ENCODE measurements at regions not wholly inside any gene's neighbourhood (a gene's known extent, or its start where the extent isn't known, plus 50 kb on each side); places are given as distances from the start of the nearest gene placed in this dataset.
"Not testable (repeated sequence)": the region's sequence is repeated elsewhere in the genome, so short reads cannot be mapped to it uniquely, and the experiment has no call there.

DNA sequence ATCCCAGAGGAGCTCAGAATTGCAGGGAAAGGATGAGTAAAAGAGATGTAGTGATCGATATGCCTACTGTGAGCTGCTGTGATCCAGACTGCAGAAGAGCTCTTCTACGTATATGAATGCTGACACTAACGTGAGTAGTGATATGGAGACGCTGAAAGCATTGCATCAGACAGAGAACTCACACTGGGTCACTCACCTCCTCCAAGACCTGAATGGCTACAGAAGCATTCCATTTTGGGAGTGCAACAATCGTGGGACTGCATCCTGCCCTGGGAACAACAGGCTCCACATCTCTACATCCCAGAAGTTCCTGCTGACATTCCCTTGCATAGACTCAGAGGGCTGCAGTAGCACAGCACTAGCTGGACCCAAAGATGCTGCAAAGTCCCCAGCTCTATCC lies 755.9 kb upstream of the MEF2C start:
- no peak for DNase-seq (ENCODE audit: low spot score)

DNA sequence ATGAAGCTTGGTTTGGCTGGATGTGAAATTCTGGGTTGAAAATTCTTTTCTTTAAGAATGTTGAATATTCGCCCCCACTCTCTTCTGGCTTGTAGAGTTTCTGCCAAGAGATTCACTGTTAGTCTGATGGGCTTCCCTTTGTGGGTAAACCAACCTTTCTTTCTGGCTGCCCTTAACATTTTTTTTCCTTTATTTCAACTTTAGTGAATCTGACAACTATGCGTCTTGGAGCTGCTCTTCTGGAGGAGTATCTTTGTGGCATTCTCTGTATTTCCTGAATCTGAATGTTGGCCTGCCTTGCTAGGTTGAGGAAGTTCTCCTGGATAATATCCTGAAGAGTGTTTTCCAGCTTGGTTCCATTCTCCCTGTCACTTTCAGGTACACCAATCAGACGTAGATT lies 751.2 kb upstream of the MEF2C start:
- DNase-seq (ENCODE audit: low spot score): not testable (repeated sequence)

DNA sequence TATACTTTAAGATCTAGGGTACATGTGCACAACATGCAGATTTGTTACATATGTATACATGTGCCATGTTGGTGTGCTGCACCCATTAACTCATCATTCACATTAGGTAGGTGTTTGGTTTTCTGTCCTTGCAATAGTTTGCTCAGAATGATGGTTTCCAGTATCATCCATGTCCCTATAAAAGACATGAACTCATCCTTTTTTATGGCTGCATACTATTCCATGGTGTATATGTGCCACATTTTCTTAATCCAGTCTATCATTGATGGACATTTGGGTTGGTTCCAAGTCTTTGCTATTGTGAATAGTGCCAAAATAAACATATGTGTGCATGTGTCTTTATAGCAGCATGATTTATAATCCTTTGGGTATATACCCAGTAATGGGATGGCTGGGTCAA lies 747.1 kb upstream of the MEF2C start:
- DNase-seq (ENCODE audit: low spot score): not testable (repeated sequence)

DNA sequence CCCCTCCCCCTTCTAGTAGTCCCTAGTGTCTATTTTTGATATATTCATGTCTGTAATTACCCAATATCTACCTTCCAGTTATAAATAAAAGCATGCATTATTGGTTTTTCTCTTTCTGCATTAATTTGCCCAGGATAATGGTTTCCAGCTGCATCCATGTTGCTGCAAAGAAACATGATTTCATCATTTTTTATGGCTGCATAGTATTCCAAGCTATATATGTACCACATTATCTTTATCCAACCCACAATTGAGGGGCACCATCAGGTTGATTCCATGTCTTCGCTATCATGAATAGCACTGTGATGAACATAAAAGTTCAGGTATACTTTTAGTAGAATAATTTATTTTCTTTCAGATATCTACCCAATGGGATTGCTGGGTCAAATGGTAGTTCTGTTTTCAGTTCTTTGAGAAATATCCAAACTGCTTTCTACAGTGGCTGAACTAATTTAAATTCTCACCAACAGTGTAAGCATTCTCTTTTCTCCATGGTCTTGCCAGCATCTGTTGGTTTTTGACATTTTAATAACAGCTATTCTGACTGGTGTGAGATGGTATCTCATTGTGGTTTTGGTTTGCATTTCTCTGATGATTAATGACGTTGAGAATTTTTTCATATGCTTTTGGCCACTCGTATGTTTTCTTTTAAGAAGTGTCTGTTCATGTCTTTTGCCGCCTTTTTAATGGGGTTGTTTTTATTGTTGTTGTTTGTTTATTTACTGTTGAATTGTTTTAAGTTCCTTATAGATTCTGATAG lies 746.1 kb upstream of the MEF2C start:
- no peak for DNase-seq (ENCODE audit: low spot score)

DNA sequence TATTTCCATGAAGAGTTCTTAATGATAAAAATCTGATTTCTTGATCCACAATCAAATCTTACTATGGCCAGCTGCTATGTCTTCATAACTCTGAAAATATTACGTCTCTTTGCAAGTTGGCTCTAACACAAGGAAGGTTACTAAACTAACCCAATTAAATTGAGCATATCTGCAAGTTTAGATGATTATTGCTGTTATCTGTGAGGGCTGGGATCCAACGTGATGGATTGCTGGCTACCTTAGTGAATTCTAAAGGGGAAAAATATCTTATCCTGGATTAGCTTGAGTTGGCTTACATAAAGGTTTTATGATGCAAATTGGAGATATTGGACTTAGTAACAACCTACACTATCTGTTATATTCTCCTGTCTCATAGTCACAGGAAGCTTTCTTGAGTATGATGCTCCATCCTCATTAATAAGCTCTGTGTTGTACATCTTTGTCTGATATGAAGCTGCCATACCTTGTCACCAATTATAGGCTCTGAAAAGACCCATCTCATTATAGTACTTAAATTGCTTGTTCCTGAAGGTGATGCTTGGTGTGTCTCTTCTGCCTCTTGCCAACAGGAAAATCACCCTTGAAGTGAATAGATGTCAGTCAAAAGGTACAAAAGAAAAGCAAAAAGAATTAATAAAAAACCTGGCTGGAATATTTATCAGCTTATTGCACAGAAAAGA lies 733.0 kb upstream of the MEF2C start:
- no peak for DNase-seq (ENCODE audit: low spot score)

DNA sequence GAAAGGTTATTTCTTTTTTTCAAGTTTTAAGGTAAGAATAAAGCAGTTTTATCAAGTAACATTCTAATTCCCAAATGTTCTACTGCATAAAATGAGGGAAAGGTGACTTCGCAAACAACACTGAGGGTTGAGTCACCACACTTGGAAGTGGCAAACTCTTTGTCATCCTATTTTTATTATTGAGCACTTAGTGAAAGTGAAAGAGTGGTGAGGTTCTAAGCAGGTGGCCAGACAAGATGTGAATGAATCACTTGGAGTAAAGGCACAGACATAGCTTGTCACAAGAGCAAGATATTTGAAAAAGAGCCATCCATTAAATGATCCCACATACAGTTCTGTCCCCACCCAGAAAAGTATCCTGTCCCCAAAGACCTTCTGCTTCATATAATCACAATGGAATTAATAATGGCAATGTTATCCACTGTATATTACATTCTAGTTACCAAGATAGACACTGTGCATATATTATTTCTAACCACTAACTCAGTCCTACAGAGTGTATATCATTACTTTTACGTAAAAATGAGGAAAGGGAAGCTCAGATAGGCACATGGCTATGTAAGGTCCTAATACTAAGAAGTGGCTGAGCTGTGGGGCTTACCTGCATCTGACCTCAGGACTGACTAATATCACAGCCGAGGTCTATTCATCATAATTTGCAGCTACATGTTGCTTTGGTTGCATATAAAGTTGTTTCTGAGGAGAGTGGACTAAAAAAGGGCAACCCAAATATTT lies 730.4 kb upstream of the MEF2C start:
- DNase-seq (ENCODE audit: low spot score): no peak

DNA sequence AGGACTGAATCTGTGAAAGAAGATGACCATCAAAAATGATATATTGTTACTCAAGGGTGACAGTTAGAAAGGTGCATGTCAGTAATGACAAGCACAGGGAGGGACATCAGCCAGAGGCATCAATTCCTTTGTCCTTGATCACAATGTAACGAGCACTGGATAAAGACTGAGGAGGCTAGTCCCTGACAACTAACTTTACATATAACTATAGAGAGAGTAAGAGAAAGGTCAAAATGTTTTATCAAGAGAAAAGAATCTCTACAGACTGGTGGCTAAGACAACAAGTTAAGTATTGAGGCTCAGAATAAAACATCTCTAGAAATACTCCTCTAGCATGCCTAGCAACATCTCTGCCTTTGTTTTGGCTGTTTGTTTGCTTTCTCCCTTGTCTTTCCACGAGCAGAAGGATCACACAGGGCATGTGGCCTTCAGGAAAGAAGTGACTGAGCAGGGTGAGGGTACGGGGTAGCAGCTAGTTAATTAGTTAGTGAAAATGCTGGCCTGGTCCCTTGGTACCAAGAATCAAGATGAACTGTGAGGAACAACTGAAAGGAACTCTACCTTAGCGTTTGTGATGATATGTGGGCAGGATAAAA lies 724.1 kb upstream of the MEF2C start:
- no peak for DNase-seq (ENCODE audit: low spot score)

DNA sequence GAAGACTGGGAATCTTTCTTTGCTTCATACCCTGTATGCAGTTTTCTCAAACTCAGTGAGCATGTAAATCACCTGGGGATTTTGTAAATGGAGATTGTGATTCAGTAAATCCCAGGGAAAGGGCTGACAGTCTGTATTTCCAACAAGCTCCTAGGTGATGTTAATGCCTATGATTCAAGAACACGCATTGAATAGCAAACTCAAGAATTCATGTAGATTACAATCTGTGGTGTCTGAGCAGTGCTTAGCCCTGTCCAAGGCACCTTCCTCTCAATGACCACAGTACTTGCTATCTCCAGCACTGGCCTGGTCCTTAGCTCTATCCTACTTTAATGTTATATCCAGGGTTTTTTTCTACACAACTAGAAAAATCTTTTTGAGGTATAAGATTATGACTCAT lies 721.4 kb upstream of the MEF2C start:
- no peak for DNase-seq (ENCODE audit: low spot score)

DNA sequence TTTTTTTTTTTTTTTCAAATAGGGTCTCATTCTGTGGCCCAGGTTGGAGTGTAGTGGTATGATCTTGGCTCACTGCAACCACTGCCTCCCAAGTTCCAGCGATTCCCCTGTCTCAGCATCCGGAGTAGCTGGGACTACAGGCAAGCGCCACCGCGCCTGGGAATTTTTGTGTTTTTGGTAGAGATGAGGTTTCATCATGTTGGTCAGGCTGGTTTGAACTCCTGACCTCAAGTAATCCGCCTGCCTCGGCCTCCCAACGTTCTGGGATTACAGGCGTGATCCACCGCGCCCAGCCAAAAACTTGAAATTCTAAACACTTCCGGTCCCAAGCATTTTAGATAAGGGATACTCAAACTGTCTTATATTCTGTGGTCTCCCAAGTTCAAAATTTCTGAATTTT lies 718.9 kb upstream of the MEF2C start:
- DNase-seq (ENCODE audit: low spot score): no peak

DNA sequence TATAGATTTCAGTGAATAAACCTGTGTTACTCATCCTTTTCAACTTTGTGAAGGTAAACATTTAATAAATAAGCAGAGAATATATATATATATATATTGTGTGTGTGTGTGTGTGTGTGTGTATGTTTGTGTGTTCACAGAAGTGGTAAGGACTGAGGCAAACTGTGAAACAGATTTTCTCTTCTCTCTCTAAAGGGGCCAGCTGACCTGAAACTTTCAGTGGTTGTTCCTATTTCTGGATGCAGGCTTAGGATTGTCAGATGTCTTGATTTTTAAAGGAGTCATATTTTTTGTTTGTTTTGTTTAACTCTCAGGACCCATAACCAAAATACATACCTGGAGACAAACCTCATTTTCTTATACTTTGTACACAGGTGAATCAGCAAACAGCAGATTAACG lies 714.9 kb upstream of the MEF2C start:
- no peak for DNase-seq (ENCODE audit: low spot score)

DNA sequence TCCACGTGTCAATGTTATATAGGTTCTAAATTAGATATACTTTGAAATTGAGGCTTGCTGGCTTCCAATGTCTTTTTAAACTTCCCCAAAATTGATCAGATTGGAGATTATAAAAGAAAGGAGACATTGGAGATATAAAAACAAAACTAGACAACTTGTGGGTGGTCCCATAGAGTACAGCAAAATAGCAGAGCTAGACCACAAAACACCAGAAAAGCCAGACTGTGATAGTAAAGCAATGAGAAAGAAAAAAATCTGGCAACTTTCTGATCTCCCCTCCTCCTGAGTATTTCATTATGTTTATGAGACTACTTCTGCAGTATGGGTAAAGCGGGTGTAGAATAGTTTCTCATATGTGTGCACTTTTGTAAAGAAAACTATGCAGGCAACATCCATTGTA lies 713.8 kb upstream of the MEF2C start:
- no peak for DNase-seq (ENCODE audit: low spot score)

DNA sequence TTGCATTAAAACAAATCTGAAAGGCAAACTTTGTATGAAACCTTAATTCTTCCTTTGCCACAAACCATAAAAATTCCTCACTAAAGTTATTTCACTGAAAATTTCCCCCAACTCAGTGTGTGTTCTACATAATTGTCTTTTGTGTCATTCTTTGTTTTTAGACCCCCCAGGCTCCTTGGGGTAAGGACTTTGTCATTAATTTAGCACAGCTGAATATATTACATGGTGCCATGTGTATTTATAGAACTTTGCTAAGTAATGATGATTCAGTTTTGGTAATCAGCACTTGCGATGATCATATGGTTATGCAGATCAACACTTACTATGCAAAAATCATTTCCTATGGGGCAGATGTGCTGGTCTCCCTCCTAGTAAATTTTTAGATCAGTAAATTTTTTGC lies 712.1 kb upstream of the MEF2C start:
- DNase-seq (ENCODE audit: low spot score): no peak

DNA sequence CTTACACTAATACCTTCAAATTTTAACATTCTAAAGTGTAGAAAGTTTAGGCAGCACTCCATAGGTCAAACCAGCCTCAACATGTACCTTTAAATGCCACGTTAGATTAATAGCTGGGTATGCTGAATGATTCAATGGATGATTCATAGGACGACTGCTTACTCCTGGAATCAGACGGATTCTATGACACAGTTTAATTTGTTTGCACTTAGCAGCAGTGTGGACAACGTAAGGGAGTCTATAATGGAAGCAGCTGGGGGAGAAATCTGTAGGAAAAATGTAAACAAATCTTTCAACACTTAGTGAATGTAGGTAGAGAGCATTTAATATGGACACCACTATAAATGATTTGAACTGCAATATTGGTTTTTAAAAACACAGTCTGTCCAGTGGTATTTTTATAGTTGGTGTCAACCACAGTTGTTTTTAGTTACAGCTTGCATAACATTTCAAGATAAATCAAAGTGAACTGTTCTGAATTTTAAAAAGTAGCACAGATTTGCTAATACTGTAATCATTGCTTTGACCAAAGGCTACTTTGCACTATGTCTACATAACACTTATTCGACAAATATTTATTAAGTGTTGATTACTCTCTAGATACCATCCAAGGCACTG lies 701.5 kb upstream of the MEF2C start:
- no peak for DNase-seq (ENCODE audit: low spot score)

DNA sequence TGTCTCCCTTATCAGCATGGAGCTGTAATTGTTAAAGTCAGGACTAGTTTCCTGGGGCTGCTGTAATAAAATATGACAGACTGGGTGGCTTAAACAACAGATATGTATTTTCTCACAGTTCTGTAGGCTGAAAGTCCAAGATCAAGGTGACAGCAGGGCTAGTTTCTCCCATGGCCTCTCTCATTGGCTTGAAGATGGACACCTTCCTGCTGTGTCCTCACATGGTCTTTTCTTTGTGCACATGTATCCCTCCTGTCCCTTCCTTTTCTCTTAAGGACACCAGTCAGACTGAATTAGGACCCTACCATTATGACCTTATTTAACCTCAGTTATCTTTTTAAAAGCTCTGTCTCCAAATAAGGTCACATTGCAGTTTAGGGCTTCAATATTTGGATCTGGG lies 700.5 kb upstream of the MEF2C start:
- DNase-seq (ENCODE audit: low spot score): no peak

DNA sequence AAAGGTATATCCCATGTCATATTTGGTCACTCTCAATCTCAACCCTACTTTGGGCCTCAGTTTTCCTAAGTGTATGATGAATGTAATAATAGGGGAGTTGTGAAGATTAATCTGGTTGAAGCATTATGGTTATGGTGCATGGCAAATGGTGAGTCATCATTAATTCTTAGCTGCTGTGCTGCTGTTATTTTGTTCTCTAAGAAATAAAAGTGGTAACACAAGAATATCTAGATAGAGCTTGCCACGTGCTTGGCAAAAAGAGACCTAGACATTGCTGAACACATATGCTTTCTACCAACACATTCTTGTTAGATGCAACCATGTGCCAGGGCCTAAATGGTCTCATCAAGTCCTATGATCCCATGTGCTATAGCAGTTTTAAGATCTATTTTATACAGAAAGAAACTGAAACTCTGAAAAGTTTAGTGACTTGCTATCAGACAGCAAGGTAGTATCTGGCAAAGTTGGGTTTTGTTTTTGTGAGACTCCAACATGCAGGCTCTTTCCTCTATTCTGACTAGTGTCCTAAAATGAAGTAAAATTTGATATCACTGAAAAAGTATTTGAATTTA lies 699.9 kb upstream of the MEF2C start:
- DNase-seq (ENCODE audit: low spot score): no peak

DNA sequence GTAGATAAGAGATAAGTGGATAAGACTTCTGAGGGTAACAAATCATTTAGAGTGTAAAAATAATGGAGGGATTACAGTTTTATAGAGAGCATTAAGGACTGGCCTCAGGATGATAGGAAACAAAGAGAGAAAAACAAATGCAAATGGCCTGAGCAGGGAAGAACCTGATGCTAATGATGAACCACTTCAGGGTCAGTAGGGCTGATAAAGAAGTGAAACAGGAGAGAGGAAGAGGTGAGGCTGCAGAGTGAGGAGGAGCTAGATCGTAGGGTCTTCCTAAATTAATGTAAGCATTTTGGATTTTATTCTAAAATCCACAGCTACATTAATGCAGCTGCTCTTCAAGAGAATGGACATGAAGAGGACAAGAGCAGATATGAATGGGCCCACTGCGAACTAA lies 698.0 kb upstream of the MEF2C start:
- peak; percentile 12 for DNase-seq (ENCODE audit: low spot score)

DNA sequence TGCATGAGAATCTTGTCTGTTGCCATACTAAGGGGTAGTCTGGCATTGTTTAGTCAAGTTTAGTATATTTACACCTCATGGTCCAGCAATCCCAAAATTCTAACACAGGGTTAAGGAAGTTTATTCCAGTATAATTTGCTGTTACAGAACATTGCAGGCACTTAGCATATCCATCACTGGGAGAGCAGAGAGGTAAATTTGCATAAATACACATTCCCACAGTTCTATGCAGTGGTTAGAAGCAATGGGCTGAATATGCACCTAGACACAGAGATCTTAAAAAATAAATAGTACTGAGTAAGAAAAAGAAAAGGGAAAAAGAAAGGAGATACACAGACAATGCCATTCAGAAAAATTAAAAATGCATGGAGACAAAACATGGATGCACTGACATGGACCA lies 692.3 kb upstream of the MEF2C start:
- DNase-seq (ENCODE audit: low spot score): no peak

DNA sequence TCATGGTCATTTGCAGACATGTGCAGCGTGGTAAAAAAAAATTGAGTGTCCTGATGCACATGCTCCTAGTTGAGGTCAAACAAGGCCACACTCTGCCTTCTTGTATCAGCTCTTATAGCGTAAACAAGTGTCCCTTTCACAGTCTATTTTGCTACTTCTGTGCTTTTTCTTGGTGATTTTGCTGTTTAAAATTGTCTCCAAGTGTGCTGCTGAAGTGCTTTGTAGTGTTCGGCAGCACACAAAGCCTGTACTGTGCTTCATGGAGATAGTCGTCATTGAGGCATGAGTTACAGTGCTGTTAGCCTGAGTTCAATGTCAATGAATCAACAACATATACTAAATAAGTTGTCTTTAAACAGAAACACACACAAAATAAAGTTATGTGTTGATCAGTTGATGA lies 690.4 kb upstream of the MEF2C start:
- no peak for DNase-seq (ENCODE audit: low spot score)

DNA sequence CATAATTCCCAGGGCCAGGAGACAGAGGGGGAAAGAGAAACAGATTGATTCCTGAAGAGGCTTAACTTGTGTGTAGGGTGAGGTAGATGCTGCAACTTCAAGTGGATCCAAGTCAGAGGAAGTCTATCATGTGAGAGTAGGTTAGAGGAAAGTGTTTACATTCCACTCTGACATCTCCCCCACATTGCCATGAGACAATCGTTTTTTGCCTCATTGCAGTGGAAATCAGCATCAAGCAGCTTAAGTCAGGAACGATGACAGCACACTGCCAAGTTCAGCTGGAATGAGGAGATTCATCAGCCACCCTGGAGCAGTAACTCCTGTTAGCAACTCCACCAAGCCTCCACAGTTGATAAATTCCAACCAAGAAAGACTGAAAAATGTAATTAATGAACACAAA lies 689.7 kb upstream of the MEF2C start:
- DNase-seq (ENCODE audit: low spot score): no peak

DNA sequence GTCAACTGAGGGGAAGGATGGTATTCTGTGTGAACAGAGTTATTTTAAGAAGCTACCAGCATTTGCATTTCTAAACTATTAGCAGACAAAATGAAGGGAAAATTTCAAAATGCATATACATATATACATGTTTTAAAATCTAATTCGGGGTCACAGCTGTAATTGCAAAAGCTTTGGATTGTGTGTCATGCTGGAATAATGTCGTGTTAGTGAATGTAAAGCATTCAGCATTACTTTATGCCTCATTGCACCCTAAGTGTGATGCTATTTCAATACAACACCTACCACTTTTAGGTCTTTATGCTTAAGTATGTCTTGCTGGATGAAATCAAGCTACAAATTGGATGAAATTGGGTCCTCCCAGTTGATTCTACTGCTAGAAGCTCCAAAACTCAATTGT lies 687.6 kb upstream of the MEF2C start:
- DNase-seq (ENCODE audit: low spot score): no peak

DNA sequence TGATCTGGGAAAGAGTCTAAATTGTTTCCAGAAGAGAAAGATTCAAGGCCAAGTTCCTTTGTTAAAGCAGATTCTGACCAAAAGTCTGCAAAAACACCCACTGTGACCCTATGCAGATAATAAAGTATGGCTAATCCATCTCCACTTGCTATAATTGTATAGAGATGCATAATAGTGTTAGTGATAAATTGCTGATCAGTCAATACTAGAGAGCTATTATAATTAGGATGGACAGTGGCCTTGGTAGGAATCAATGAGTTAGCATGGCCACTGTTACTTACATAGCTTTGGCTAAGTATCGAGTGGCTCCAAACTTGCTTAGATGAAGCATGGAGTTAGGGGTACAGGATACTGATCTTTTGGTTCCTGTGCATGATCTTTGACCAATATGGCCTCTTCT lies 683.4 kb upstream of the MEF2C start:
- no peak for DNase-seq (ENCODE audit: low spot score)

DNA sequence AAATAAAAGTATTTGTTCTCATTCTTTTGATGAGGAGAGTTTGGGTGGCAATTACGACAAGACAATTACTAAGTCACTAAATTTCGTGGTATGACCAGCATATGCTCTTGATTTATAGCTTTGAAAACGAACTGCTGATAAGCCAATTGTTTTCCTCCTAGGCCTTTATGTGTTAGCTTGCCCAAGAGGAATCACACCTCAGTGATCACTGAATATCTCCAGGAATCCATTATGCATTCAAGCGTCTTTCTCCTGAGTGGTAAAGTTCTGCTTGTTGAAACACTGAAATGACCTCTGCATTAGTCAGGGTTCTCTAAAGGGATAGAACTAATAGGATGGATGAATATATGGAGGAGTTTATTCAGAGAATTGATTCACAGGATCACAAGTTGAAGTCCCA lies 677.7 kb upstream of the MEF2C start:
- DNase-seq (ENCODE audit: low spot score): no peak

All from D341Med (cell line).